PC-9 (cell line): ENCODE measurements at regions not wholly inside any gene's neighbourhood (a gene's known extent, or its start where the extent isn't known, plus 50 kb on each side); places are given as distances from the start of the nearest gene placed in this dataset.

ENCODE experiments used
- BruUV-seq: library from RNA; stranded (reverse); fragments of 400-500 nt; replicated peaks from 2 replicates; lab custom pipeline; 2021; lab: Mats Ljungman, UMichigan
- CTCF ChIA-PET: fragments of 300-600 bp; sonication (Branson Sonifier 250); formaldehyde crosslinking; loops from one replicate; lab custom pipeline; 2022; ENCODE audit warnings: antibody characterized with exemption; lab: Charles Lee
- POLR2A ChIA-PET: fragments of 300-600 bp; sonication (Branson Sonifier 250); formaldehyde crosslinking; loops from one replicate; lab custom pipeline; 2022; ENCODE audit warnings: antibody characterized with exemption; ENCODE audit not compliant: unreplicated experiment; lab: Charles Lee
- DNase-seq, 2 experiments: peaks; one replicate each; pipeline versions ENCODE4 v3.0.0 to v3.0.0-alpha.2; 2015 to 2022; ENCODE audit warnings: mixed read lengths in 1 of 2
- H2AFZ ChIP-seq: fragments of 200-600 bp; sonication (generic); 2 replicates; pipeline ENCODE4 v1.8.1; 2017; ENCODE audit warnings: antibody characterized with exemption
- H3F3A ChIP-seq: fragments of 200-600 bp; sonication (generic); 2 replicates; pipeline ENCODE4 v1.8.1; 2017; ENCODE audit warnings: antibody characterized with exemption, mild to moderate bottlenecking, low read depth; ENCODE audit not compliant: insufficient read depth
- H3K27ac ChIP-seq: fragments of 200-600 bp; sonication (generic); 2 replicates; pipeline ENCODE4 v1.6.1; 2016; ENCODE audit warnings: mixed run types
- H3K27me3 ChIP-seq: fragments of 200-600 bp; sonication (generic); 2 replicates; pipeline ENCODE4 v1.6.1; 2016; ENCODE audit warnings: low read depth, mixed run types; ENCODE audit not compliant: insufficient read depth
- H3K36me3 ChIP-seq: fragments of 200-600 bp; sonication (generic); 2 replicates; pipeline ENCODE4 v1.6.1; 2016; ENCODE audit warnings: low read depth, mixed run types
- H3K4me1 ChIP-seq: fragments of 200-600 bp; sonication (generic); replicated peaks from 2 replicates; pipeline ENCODE4 v1.6.1; 2016; ENCODE audit warnings: mixed run types; ENCODE audit not compliant: insufficient read depth
- H3K4me2 ChIP-seq: fragments of 200-600 bp; sonication (generic); 2 replicates; pipeline ENCODE4 v1.6.1; 2017; ENCODE audit warnings: mixed run types
- H3K4me3 ChIP-seq: fragments of 200-600 bp; sonication (generic); 2 replicates; pipeline ENCODE4 v1.6.1; 2016; ENCODE audit warnings: mixed run types
- H3K79me2 ChIP-seq: fragments of 200-600 bp; sonication (generic); 2 replicates; pipeline ENCODE4 v1.6.1; 2017; ENCODE audit warnings: low read depth, mixed run types
- H3K9me2 ChIP-seq: fragments of 200-600 bp; sonication (generic); 2 replicates; pipeline ENCODE4 v1.8.1; 2017; ENCODE audit warnings: mild to moderate bottlenecking; ENCODE audit not compliant: insufficient read depth
- H3K9me3 ChIP-seq: fragments of 200-600 bp; sonication (generic); 2 replicates; pipeline ENCODE4 v1.8.1; 2016; ENCODE audit warnings: low read depth; ENCODE audit not compliant: insufficient read depth
- H4K20me1 ChIP-seq: fragments of 200-600 bp; sonication (generic); 2 replicates; pipeline ENCODE4 v1.8.1; 2017; ENCODE audit not compliant: insufficient read depth
- CTCF ChIP-seq: fragments of 200-600 bp; sonication (generic); conservative IDR thresholded peaks from 2 replicates; pipeline ENCODE4 v1.6.1; 2017; ENCODE audit warnings: mixed run types, antibody characterized with exemption, mild to moderate bottlenecking, moderate library complexity
- EZH2 ChIP-seq: fragments of 200-600 bp; sonication (generic); IDR thresholded peaks from 2 replicates; pipeline ENCODE4 v1.8.0; 2017; ENCODE audit warnings: antibody characterized with exemption, low read depth
- intact Hi-C: fragments of 100-400 bp; cut with micrococcal nuclease; formaldehyde crosslinking; loops from one replicate; pipeline ENCODE4 v1.10.0; 2022; ENCODE audit not compliant: unreplicated experiment

- no peaks in the 10 kb centered on the region for H3K79me2 ChIP-seq
- no peak overlapping the region for H3K27ac ChIP-seq
- no peaks in the 10 kb centered on the region for H3K9me3 ChIP-seq
- BruUV-seq, result no TSS peak
- no peak for TF ChIP-seq CTCF
- TF ChIP-seq EZH2, result no peak
- H3K27me3 ChIP-seq, result no peaks in the 10 kb centered on the region
- no peak overlapping the region for H2AFZ ChIP-seq
- no peak overlapping the region for H3K4me3 ChIP-seq
- intact Hi-C loops, result no loop called here
- H3K36me3 ChIP-seq, result no peaks in the 10 kb centered on the region
- H3K9me2 ChIP-seq, result no peaks in the 10 kb centered on the region
- no peak for DNase-seq
- ChIA-PET POLR2A (interaction anchor here (0.7 kb wide), 1 partner anchor 295 kb away, joined by 3 read pairs; no protein-coding TSS in a partner anchor), CTCF (no interaction called here)
- no peaks in the 10 kb centered on the region for H3K4me1 ChIP-seq
- no peaks in the 10 kb centered on the region for H4K20me1 ChIP-seq
- no peak overlapping the region for H3K4me2 ChIP-seq
- H3F3A ChIP-seq, result no peaks in the 10 kb centered on the region
These were observed 1915.7 kb upstream of the CELF4 start for GRCh38 chr18:39481281-39481680.

- CTCF ChIA-PET, result no interaction called here
These were observed 1915.0 kb upstream of the CELF4 start for GRCh38 chr18:39480494-39481195.

DNA sequence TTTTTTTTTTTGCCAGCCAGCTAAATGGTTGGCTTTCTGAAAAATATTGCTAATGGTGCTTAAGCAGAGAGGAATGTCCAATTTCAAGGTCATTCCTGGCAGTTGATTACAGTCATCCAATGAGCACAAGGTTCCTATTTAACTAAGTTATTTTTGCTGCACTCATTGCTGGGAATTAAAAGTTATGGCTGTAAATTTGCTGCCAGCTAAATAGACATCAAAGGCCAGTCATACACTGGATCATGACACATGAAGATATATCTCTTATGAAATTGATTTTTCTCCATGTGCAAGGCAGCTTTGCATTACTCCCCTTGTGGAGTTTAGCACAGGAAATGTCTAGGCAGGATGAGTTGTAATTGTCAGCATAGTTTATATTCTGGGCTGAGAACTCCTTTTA is 1898.4 kb upstream of the CELF4 start:
- H3K79me2 ChIP-seq, result no peaks in the 10 kb centered on the region
- ChIA-PET POLR2A (interaction anchor here (0.5 kb wide), 1 partner anchor 1631 kb away, joined by 4 read pairs; no protein-coding TSS in a partner anchor), CTCF (no interaction called here)
- no peaks in the 10 kb centered on the region for H4K20me1 ChIP-seq
- H2AFZ ChIP-seq, result no peak overlapping the region
- H3K4me1 ChIP-seq, result no peaks in the 10 kb centered on the region
- no peaks in the 10 kb centered on the region for H3K27me3 ChIP-seq
- no peaks in the 10 kb centered on the region for H3K9me3 ChIP-seq
- BruUV-seq, result no TSS peak
- H3K36me3 ChIP-seq, result no peaks in the 10 kb centered on the region
- H3K27ac ChIP-seq, result no peak overlapping the region
- H3F3A ChIP-seq, result no peaks in the 10 kb centered on the region
- no peak overlapping the region for H3K4me2 ChIP-seq
- H3K4me3 ChIP-seq, result no peak overlapping the region
- TF ChIP-seq CTCF (no peak), EZH2 (no peak)
- H3K9me2 ChIP-seq, result no peaks in the 10 kb centered on the region
- DNase-seq, result no peak
- intact Hi-C loops, result no loop called here

More at GRCh38 chr18:39480494-39481195, 1915.0 kb upstream of the CELF4 start:
- Histone ChIP-seq H2AFZ (no peak overlapping the region), H3K36me3 (no peaks in the 10 kb centered on the region), H3F3A (no peaks in the 10 kb centered on the region), H3K79me2 (no peaks in the 10 kb centered on the region), H3K4me3 (no peak overlapping the region), H3K9me3 (no peaks in the 10 kb centered on the region), H3K9me2 (no peaks in the 10 kb centered on the region), H3K4me2 (no peak overlapping the region), H4K20me1 (no peaks in the 10 kb centered on the region), H3K27ac (no peak overlapping the region), H3K27me3 (no peaks in the 10 kb centered on the region), H3K4me1 (no peaks in the 10 kb centered on the region)
- DNase-seq, result no peak
- TF ChIP-seq EZH2, result no peak
- TF ChIP-seq CTCF, result no peak
- POLR2A ChIA-PET, result interaction anchor here (0.7 kb wide), 1 partner anchor 294 kb away, joined by 3 read pairs; no protein-coding TSS in a partner anchor
- intact Hi-C loops, result no loop called here
- BruUV-seq, result no TSS peak
